ENCODE measurements at regions not wholly inside any gene's neighbourhood (a gene's known extent, or its start where the extent isn't known, plus 50 kb on each side); places are given as distances from the start of the nearest gene placed in this dataset.

GRCh38 chr18:2192562-2192961 lies 378.7 kb downstream of the METTL4 start (continued):
- TF ChIP-seq USF1 (IDR thresholded peaks at IDR 0.05; ENCODE audit: borderline replicate concordance, low read depth): no peak
- no peak for TF ChIP-seq CTCF (IDR thresholded peaks at IDR 0.05)
- TF ChIP-seq JUND (IDR thresholded peaks at IDR 0.05): no peak
- TF ChIP-seq FOXJ3 (CRISPR knock-in tag; IDR thresholded peaks at IDR 0.05): no peak
- no peak for TF ChIP-seq FOSL2 (IDR thresholded peaks at IDR 0.05; ENCODE audit: borderline replicate concordance, low read depth)
- no peak for TF ChIP-seq TCF12 (IDR thresholded peaks at IDR 0.05)
- TF ChIP-seq NRF1 (IDR thresholded peaks at IDR 0.05; ENCODE audit: low read depth, low read length): no peak
- no peak for TF ChIP-seq RCOR1 (IDR thresholded peaks at IDR 0.05; ENCODE audit: low read length)
- TF ChIP-seq CHD2 (IDR thresholded peaks at IDR 0.05; ENCODE audit: low read length, partially characterized antibody): no peak
- TF ChIP-seq FOXM1 (IDR thresholded peaks at IDR 0.05; ENCODE audit: low read depth): no peak
- TF ChIP-seq GABPA (IDR thresholded peaks at IDR 0.05; ENCODE audit: low read depth): no peak

- H3K4me1 ChIP-seq (ENCODE audit: control insufficient read depth in 1 of 2, insufficient read depth in 2 of 2, low read depth in 1 of 2, low read length in 1 of 2): no peaks in the 10 kb centered on the region
- WGBS (ENCODE audit: low lambda C conversion rate): 12% methylated on average over 4 of the region's 4 CpGs
- ChIA-PET POLR2A (no interaction called here), CTCF (no interaction called here)
- H3K79me2 ChIP-seq (ENCODE audit: insufficient read depth): no peaks in the 10 kb centered on the region
- peaks cover 10% of the 10 kb centered on the region for H3K9me3 ChIP-seq
- H4K20me1 ChIP-seq (ENCODE audit: insufficient read depth): no peaks in the 10 kb centered on the region
- no peak for TF ChIP-seq ELF1 (IDR thresholded peaks at IDR 0.05)
- no peak for TF ChIP-seq FOXJ3 (CRISPR knock-in tag; IDR thresholded peaks at IDR 0.05)
- no peak for TF ChIP-seq YY1 (IDR thresholded peaks at IDR 0.05; ENCODE audit: low read depth)
- no peak for TF ChIP-seq REST (IDR thresholded peaks at IDR 0.05; ENCODE audit: low read depth, low read length)
- TF ChIP-seq IRF3 (IDR thresholded peaks at IDR 0.05; ENCODE audit: low read depth, low read length): no peak
- TF ChIP-seq RCOR1 (IDR thresholded peaks at IDR 0.05; ENCODE audit: low read length): no peak
- TF ChIP-seq EP300 (IDR thresholded peaks at IDR 0.05; ENCODE audit: borderline replicate concordance in 1 of 2, low read depth in 1 of 2, low read length in 1 of 2): no peak
- no peak for TF ChIP-seq GABPA (IDR thresholded peaks at IDR 0.05; ENCODE audit: low read depth)
- H3K9ac ChIP-seq: no peak overlapping the region
- H3K9me2 ChIP-seq: no peaks in the 10 kb centered on the region
- no peak overlapping the region for H3K27ac ChIP-seq (ENCODE audit: low read depth in 2 of 2, low read length in 1 of 2)
- H3F3A ChIP-seq (replicated peaks; ENCODE audit: insufficient read depth): no peaks in the 10 kb centered on the region
- no peak overlapping the region for H3K4me2 ChIP-seq
- H3K27me3 ChIP-seq (ENCODE audit: insufficient read depth): no peaks in the 10 kb centered on the region
- H2AFZ ChIP-seq (ENCODE audit: low read depth): no peak overlapping the region
- DNase-seq: no peak
- no peaks in the 10 kb centered on the region for H3K36me3 ChIP-seq (replicated peaks in 1 of 2; ENCODE audit: control insufficient read depth in 1 of 2, insufficient read depth in 2 of 2, low read length in 1 of 2)
- no peak overlapping the region for H3K4me3 ChIP-seq (ENCODE audit: low read depth in 2 of 2, low read length in 1 of 2)
Observed at GRCh38 chr18:2197946-2198345, 373.4 kb downstream of the METTL4 start.

Measured in SK-N-SH (cell line).